Heart left ventricle (tissue), 16 donors: ENCODE measurements at regions not wholly inside any gene's neighbourhood (a gene's known extent, or its start where the extent isn't known, plus 50 kb on each side); places are given as distances from the start of the nearest gene placed in this dataset.

Experiments used
- ATAC-seq, 4 donors: fragments of 200-7000 bp; cut with Tn5 transposase; one replicate each; pipeline ENCODE4 v1.9.1; 2020 to 2022; ENCODE audit warnings: moderate library complexity in 4 of 4, mild to moderate bottlenecking in 3 of 4, moderate number of reproducible peaks in 1 of 4
- DNase-seq, 5 donors: peaks; one replicate each; pipeline ENCODE4 v3.0.0-alpha.2; 2020
- H3K27ac ChIP-seq, 12 donors: fragments of 200-600 bp; sonication (generic) in 4 of 12; one replicate each; pipeline versions ENCODE4 v1.5.0 to v1.8.0; 2016 to 2022; ENCODE audit warnings: mild to moderate bottlenecking in 2 of 12
- H3K27me3 ChIP-seq, 9 donors: fragments of 200-600 bp; sonication (generic) in 2 of 9; one replicate each; pipeline versions ENCODE4 v1.5.1 to v1.8.0; 2016 to 2022; ENCODE audit warnings: mild to moderate bottlenecking in 3 of 9
- H3K36me3 ChIP-seq, 9 donors: fragments of 200-600 bp; sonication (generic) in 2 of 9; one replicate each; pipeline versions ENCODE4 v1.5.0 to v1.8.0; 2018 to 2022; ENCODE audit warnings: mild to moderate bottlenecking in 2 of 9
- H3K4me1 ChIP-seq, 12 donors: fragments of 200-600 bp; sonication (generic) in 4 of 12; one replicate each; pipeline versions ENCODE4 v1.5.0 to v1.8.0; 2016 to 2022; ENCODE audit warnings: mild to moderate bottlenecking in 3 of 12
- H3K4me3 ChIP-seq, 12 donors: fragments of 200-600 bp; sonication (generic) in 4 of 12; one replicate each; pipeline versions ENCODE4 v1.5.0 to v1.8.0; 2017 to 2022; ENCODE audit warnings: mild to moderate bottlenecking in 9 of 12, moderate library complexity in 4 of 12
- H3K9me3 ChIP-seq, 12 donors: fragments of 200-600 bp; sonication (generic) in 4 of 12; one replicate each; pipeline versions ENCODE4 v1.5.0 to v1.8.0; 2016 to 2022; ENCODE audit warnings: mild to moderate bottlenecking in 1 of 12
- POLR2A ChIP-seq, 2 donors: fragments of 450-650 bp; IDR thresholded peaks; one replicate each; pipeline ENCODE4 v1.6.1; 2017; ENCODE audit warnings: antibody characterized with exemption in 2 of 2, mild to moderate bottlenecking in 2 of 2, moderate library complexity in 2 of 2
- WGBS, 4 donors: extraction: QIAGEN DNeasy Blood & Tissue Kit in 2 of 4; methylation state at CpG; one replicate each; pipeline versions ENCODE4 v1.1.5 to v1.1.7; 2013 to 2018; 5-methylcytosine and 5-hydroxymethylcytosine counted together
- intact Hi-C, 10 donors: fragments of 100-400 bp; cut with DNase I; formaldehyde crosslinking; loops; one replicate each; pipeline versions ENCODE4 v1.11.1 to v1.14.2; 2022
- TF ChIP-seq, protein P1 (sequence below), 12 donors: fragments of 200-600 bp; sonication (generic) in 4 of 12; IDR thresholded peaks; one replicate each; pipeline versions ENCODE4 v1.5.0 to v1.8.0; 2018 to 2022; ENCODE audit warnings: antibody characterized with exemption in 12 of 12, mild to moderate bottlenecking in 5 of 12
- donor health status: ischemic (EF 13 %, LVEDD 7.1; RV severe dilation, severe dysfunction).
- donor health status: healthy with polysubstance abuse.
- donor health status: DM: no; HTN: yes; CAD: no.
- donor health status: DM: no; HTN: no; CAD: no.
- donor health status: ischemic (EF 25% LVEDD 6.9; RV normal size, moderate dysfunction).
- donor health status: ischemic (EF 25% LVEDD 5.7; RV mildly dilated, moderate dysfunction).
- donor health status: healthy.
- donor health status: DM: yes; HTN: yes; CAD: no.
- donor health status: ischemic (EF 35%, LVEDD 5.7; RV mildly dilated, moderate dysfunction).
- donor health status: nonischemic (EF 11% LVEDD 7.7; RV severe dilation, severe dysfunction).
- donor health status: DM: yes; HTN: yes; CAD: no.
- donor health status: PGD.
- donor health status: ischemic (EF 29% LVEDD 5.4; RV normal size, mild dysfunction).
- donor health status: nonischemic (EF 23%, LVEDD 6.1; RV moderate dilation, normal function).

DNA sequence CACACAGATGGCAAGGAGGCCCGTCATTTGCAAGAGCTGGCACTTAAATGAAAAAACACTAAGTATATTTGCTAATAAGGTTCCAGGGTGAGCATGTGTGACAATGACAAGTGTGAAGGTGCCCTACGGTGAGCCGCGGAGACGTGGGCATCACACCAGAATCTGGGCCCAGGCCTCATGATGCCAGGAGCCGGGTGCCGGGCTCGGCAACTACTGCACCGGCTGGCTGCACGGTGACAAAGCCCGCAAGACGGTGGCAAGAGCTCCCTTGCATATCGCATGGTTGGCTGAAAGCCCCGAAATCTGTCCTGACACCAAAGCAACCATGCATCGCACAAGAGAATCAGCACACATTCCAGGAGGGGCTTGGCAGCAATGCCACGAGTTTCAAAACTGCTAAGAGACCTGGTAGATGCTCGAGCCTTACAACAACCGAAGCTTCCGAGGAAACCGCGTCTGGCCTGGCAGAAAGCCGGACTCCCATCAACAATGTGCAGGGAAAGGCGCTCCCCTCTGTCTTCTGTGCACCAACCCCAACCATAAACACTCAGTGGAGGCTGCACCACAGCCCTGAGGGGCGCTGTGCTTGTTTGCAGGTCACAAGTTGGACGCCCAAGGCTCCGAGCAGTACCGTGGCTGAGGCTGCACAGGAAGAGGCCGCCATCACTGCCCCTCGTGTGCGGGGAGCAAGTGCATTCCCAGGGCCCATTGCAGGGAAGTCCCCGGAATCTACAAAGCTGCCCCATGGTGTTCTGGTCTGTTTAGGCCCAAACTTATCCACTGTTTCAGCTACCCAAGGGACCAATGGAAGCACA lies 339.7 kb downstream of the CTTN start:
- ATAC-seq, result no peak
- H3K27me3 ChIP-seq, result peaks cover 0 to 20% (median 0%) of the 10 kb centered on the region in 9 donors
- no peak overlapping the region for H3K27ac ChIP-seq
- intact Hi-C loops, result no loop called here
- no peaks in the 10 kb centered on the region for H3K9me3 ChIP-seq
- TF ChIP-seq POLR2A (IDR thresholded peaks at IDR 0.05), result no peak
- TF ChIP-seq, protein P1, sequence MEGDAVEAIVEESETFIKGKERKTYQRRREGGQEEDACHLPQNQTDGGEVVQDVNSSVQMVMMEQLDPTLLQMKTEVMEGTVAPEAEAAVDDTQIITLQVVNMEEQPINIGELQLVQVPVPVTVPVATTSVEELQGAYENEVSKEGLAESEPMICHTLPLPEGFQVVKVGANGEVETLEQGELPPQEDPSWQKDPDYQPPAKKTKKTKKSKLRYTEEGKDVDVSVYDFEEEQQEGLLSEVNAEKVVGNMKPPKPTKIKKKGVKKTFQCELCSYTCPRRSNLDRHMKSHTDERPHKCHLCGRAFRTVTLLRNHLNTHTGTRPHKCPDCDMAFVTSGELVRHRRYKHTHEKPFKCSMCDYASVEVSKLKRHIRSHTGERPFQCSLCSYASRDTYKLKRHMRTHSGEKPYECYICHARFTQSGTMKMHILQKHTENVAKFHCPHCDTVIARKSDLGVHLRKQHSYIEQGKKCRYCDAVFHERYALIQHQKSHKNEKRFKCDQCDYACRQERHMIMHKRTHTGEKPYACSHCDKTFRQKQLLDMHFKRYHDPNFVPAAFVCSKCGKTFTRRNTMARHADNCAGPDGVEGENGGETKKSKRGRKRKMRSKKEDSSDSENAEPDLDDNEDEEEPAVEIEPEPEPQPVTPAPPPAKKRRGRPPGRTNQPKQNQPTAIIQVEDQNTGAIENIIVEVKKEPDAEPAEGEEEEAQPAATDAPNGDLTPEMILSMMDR (IDR thresholded peaks at IDR 0.05), result no peak
- no peaks in the 10 kb centered on the region for H3K36me3 ChIP-seq
- DNase-seq, result peak in 1 of 5 donors; percentile 13
- no peaks in the 10 kb centered on the region for H3K4me1 ChIP-seq
- H3K4me3 ChIP-seq, result no peak overlapping the region
- WGBS, 4 donors, result 86 to 90% (median 90%) methylated on average over 21 to 31 of the region's 31 CpGs

DNA sequence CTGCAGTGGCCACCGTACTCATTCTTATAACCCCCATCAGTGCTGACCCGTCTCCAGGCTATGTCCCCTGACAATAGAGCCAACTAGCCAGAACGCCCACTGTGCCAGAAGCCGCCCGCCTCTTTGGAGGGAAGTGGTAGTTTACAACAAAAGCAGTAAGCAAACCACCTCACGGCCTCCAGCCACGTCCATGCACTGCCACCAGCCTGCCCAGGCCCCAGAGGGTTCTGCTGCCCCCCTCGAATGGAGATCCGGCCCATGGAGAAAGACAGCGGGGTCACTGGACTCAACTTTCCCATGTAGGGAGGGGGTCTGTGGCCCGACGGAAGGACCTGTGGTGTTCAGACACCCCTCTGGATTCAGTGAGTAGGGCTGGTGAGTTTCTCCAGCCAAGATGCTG lies 340.3 kb downstream of the CTTN start:
- Histone ChIP-seq H3K27me3 (peaks cover 0 to 26% (median 0%) of the 10 kb centered on the region in 9 donors), H3K36me3 (no peaks in the 10 kb centered on the region), H3K27ac (no peak overlapping the region), H3K9me3 (no peaks in the 10 kb centered on the region), H3K4me1 (no peaks in the 10 kb centered on the region), H3K4me3 (no peak overlapping the region)
- no peak for ATAC-seq
- TF ChIP-seq, protein P1 (IDR thresholded peaks at IDR 0.05), result no peak
- TF ChIP-seq POLR2A (IDR thresholded peaks at IDR 0.05), result no peak
- WGBS, 4 donors, result 90 to 94% (median 93%) methylated on average over 7 to 12 of the region's 12 CpGs
- intact Hi-C loops, result no loop called here
- DNase-seq, result peak in 1 of 5 donors; percentile 16

DNA sequence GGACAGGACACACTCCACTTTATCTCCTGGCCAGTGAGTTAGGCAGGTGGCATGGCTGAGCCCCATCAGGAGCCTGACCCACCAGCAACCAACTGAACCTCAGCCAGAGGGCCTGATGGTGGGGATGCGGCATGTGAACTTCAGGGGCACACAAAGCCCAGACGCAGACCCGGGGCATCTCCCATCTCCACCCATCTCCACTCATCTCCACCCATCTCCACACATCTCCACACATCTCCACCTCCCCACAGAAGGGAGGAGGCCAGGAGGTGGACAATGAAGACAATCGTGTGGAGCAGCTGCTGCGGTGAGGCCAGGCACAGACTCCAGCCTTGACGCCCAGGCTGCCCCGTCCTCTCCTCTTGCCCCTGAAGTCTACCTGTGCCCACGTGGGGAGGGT lies 340.8 kb downstream of the CTTN start:
- DNase-seq, result no peak
- H3K36me3 ChIP-seq, result no peaks in the 10 kb centered on the region
- no peak overlapping the region for H3K27ac ChIP-seq
- intact Hi-C loops, result no loop called here
- peaks cover 0 to 30% (median 0%) of the 10 kb centered on the region in 9 donors for H3K27me3 ChIP-seq
- no peak overlapping the region for H3K4me3 ChIP-seq
- WGBS, 4 donors, result 91% methylated on average over 7 to 8 of the region's 8 CpGs
- H3K9me3 ChIP-seq, result no peaks in the 10 kb centered on the region
- ATAC-seq, result no peak
- no peak for TF ChIP-seq POLR2A (IDR thresholded peaks at IDR 0.05)
- TF ChIP-seq, protein P1 (IDR thresholded peaks at IDR 0.05), result no peak
- H3K4me1 ChIP-seq, result no peaks in the 10 kb centered on the region

DNA sequence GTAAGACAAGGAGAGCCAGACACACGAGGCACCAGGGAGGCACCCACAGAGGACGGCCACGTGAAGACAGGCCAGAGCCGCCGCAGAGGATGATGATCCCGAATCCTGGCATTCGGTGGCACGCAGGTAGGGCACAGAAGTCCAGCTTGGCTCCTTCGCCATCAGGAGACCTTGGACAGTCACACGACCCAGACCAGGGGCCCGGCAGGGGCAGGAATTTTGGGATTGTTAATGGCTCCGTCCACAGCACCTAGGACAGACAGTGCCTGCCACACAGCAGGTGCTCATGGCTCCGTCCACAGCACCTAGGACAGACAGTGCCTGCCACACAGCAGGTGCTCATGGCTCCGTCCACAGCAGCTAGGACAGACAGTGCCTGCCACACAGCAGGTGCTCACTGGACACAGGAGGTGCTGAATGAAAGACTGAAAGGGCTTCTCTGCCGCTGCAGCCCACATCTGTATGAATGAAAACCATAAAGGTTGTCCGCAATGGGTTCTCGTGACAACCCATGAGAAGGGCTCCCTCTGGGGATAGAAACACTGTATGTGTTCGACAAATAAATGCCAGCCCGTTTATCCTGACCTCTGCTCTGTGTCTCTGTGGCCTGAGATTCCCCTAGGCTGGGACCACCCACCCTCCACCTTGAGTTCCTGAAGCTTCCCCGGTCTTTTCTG lies 341.6 kb downstream of the CTTN start:
- 68 to 74% (median 71%) methylated on average over 18 to 20 of the region's 20 CpGs for WGBS, 4 donors
- no peak for DNase-seq
- intact Hi-C loops, result no loop called here

More for the DNA sequence above, 341.6 kb downstream of the CTTN start:
- Histone ChIP-seq H3K4me3 (no peak overlapping the region), H3K4me1 (no peaks in the 10 kb centered on the region), H3K27ac (no peak overlapping the region), H3K36me3 (no peaks in the 10 kb centered on the region), H3K9me3 (no peaks in the 10 kb centered on the region), H3K27me3 (peaks cover 0 to 39% (median 0%) of the 10 kb centered on the region in 9 donors)
- TF ChIP-seq, protein P1 (IDR thresholded peaks at IDR 0.05), result peak in 1 of 12 donors; percentile 10
- no peak for TF ChIP-seq POLR2A (IDR thresholded peaks at IDR 0.05)
- no peak for ATAC-seq
